Peyer's patch (tissue), 4 donors: ENCODE measurements at regions not wholly inside any gene's neighbourhood (a gene's known extent, or its start where the extent isn't known, plus 50 kb on each side); places are given as distances from the start of the nearest gene placed in this dataset.

Experiments used
- CTCF ChIP-seq, 6 experiments: fragments of 450-650 bp in 4 of 6; fragments of 200-600 bp in 2 of 6; sonication (generic) in 1 of 6; IDR thresholded peaks; one replicate each; pipeline ENCODE4 v1.5.1; 2017 to 2019; ENCODE audit warnings: antibody characterized with exemption in 6 of 6, mild to moderate bottlenecking in 3 of 6, moderate library complexity in 1 of 6
- POLR2A ChIP-seq, 2 donors: fragments of 450-650 bp; IDR thresholded peaks; one replicate each; pipeline ENCODE4 v1.5.1; 2017; ENCODE audit warnings: antibody characterized with exemption in 2 of 2, mild to moderate bottlenecking in 2 of 2, moderate library complexity in 2 of 2

- TF ChIP-seq POLR2A (IDR thresholded peaks at IDR 0.05) (no peak), CTCF (IDR thresholded peaks at IDR 0.05) (no peak)
Observed at GRCh38 chr10:4167216-4167615, 382.2 kb upstream of the KLF6 start.
